ENCODE measurements at regions not wholly inside any gene's neighbourhood (a gene's known extent, or its start where the extent isn't known, plus 50 kb on each side); places are given as distances from the start of the nearest gene placed in this dataset.

DNA sequence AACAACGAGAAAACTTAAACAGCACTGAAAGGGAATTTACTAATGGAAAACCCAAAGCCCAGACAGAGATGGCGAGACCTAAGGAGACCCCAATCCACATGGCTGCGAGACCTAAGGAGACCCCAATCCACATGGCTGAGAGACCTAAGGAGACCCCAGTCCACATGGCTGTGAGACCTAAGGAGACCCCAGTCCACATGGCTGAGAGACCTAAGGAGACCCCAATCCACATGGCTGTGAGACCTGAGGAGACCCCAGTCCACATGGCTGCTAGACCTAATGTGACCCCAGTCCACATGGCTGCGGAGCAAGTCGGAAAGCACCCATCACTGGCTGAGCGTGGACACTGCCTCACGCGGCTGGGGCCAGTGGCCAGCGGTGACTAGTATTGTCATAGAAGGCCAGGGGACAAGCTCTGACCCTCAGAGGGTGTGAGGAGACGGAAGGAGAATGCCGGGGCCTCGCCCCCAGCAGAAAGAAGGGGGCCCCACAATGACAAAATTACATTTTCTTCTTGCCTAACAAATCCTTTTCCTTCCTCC, 241.8 kb downstream of the C16orf95 start:
- H3K27ac ChIP-seq (ENCODE audit: control insufficient read depth, insufficient read depth) = peak overlapping the region; percentile 33; the same call in 1 of the 2 replicates
- WGBS (ENCODE audit: insufficient coverage, insufficient replicate concordance, low lambda C conversion rate, missing lambda C conversion rate) = 77% methylated on average over 12 of the region's 12 CpGs
- no TSS peak for BruUV-seq (replicated peaks)
- no peaks in the 10 kb centered on the region for H4K20me1 ChIP-seq (ENCODE audit: control insufficient read depth, insufficient read depth)
- peaks cover 2% of the 10 kb centered on the region; the same call in 1 of the 3 replicates for H3K9me3 ChIP-seq (replicated peaks; ENCODE audit: control insufficient read depth, insufficient read depth, low read length)
- peak overlapping the region; percentile 63; the same call in 1 of the 2 replicates for H3K4me2 ChIP-seq (ENCODE audit: control insufficient read depth, insufficient read depth)
- ChIA-PET RAD21 (ENCODE audit: unreplicated experiment) (no interaction called here), SMC1A (ENCODE audit: uncharacterized antibody, unreplicated experiment) (no interaction called here), CTCF (interaction anchor here (4.4 kb wide), 1 partner anchor 12 kb away, joined by 18 read pairs; no protein-coding TSS in a partner anchor), POLR2A (no interaction called here)
- TF ChIP-seq NFXL1 (IDR thresholded peaks at IDR 0.05; ENCODE audit: borderline replicate concordance) = no peak
- no peak for TF ChIP-seq MYB (IDR thresholded peaks at IDR 0.05; ENCODE audit: borderline replicate concordance, low read depth, low read length)
- TF ChIP-seq, protein P1, sequence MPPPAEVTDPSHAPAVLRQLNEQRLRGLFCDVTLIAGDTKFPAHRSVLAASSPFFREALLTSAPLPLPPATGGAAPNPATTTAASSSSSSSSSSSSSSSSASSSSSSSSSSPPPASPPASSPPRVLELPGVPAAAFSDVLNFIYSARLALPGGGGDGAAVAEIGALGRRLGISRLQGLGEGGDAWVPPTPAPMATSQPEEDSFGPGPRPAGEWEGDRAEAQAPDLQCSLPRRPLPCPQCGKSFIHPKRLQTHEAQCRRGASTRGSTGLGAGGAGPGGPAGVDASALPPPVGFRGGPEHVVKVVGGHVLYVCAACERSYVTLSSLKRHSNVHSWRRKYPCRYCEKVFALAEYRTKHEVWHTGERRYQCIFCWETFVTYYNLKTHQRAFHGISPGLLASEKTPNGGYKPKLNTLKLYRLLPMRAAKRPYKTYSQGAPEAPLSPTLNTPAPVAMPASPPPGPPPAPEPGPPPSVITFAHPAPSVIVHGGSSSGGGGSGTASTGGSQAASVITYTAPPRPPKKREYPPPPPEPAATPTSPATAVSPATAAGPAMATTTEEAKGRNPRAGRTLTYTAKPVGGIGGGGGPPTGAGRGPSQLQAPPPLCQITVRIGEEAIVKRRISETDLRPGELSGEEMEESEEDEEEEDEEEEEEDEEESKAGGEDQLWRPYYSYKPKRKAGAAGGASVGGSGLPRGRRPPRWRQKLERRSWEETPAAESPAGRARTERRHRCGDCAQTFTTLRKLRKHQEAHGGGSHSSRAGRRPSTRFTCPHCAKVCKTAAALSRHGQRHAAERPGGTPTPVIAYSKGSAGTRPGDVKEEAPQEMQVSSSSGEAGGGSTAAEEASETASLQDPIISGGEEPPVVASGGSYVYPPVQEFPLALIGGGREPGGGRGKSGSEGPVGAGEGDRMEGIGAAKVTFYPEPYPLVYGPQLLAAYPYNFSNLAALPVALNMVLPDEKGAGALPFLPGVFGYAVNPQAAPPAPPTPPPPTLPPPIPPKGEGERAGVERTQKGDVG (CRISPR knock-in tag; IDR thresholded peaks at IDR 0.05) = no peak
- no peak for TF ChIP-seq POLR2A (IDR thresholded peaks at IDR 0.05; ENCODE audit: low read depth, low read length)
- peaks cover 0 to 2% of the 10 kb centered on the region in 2 experiments; a peak in 2 of 4 replicates for H3K27me3 ChIP-seq (replicated peaks in 1 of 2; ENCODE audit: control insufficient read depth in 2 of 2, insufficient read depth in 2 of 2, low read length in 1 of 2)
- intact Hi-C loops (cut with micrococcal nuclease; ENCODE audit: unreplicated experiment) (loop anchor here (5.0 kb wide), 1 partner anchor 513 kb away; no protein-coding TSS in a partner anchor), in situ Hi-C loops (cut with MboI) (no loop called here)
- no peaks in the 10 kb centered on the region for H3K79me2 ChIP-seq (ENCODE audit: control insufficient read depth, insufficient read depth, low read length)
- no peak for FAIRE-seq
- no peak for DNase-seq (ENCODE audit: low read depth, low spot score)
- no peak overlapping the region for H2AFZ ChIP-seq (ENCODE audit: control insufficient read depth, low read depth, low read length)
- no peaks in the 10 kb centered on the region for H3K36me3 ChIP-seq (ENCODE audit: control insufficient read depth in 2 of 2, insufficient read depth in 2 of 2, low read length in 1 of 2)
- ATAC-seq = no peak
- H3K4me3 ChIP-seq = no peak overlapping the region
- peaks cover 13% of the 10 kb centered on the region for H3K4me1 ChIP-seq (ENCODE audit: control insufficient read depth, insufficient read depth, low read length)
- no peak overlapping the region for H3K9ac ChIP-seq (ENCODE audit: control insufficient read depth, insufficient read depth, low read length)
